NCI-H1105 treated with DMSO at 0.1 percent for 48 hours (cell line): ENCODE measurements at regions not wholly inside any gene's neighbourhood (a gene's known extent, or its start where the extent isn't known, plus 50 kb on each side); places are given as distances from the start of the nearest gene placed in this dataset.

ENCODE experiments used
- DNase-seq: peaks from one replicate; lab custom pipeline; 2025; lab: John Stamatoyannopoulos, UW

GRCh38 chr5:54645882-54646355, 128.4 kb downstream of the SNX18 start:
- no peak for DNase-seq

DNA sequence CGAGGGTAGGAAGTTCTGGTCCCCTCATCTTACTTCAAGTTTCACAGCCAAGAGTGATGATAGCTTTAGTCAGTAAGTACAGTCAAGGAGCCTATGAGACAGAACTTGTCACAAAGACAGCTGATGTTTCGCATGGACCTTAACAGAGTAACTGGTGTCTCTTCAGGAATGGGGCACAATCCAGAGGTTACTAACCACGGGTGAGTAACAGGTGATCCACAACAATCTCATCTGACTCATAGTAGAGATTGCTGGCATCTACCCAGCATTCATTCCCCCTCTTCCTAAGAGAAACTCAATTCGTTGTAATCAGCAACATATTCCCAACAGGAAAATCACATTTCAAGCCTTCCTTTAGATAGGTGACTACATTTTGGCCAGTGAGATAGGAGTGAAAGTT, 126.7 kb downstream of the SNX18 start:
- DNase-seq, result no peak

- DNase-seq, result no peak
Observed at GRCh38 chr5:54643685-54644106, 126.1 kb downstream of the SNX18 start.

DNA sequence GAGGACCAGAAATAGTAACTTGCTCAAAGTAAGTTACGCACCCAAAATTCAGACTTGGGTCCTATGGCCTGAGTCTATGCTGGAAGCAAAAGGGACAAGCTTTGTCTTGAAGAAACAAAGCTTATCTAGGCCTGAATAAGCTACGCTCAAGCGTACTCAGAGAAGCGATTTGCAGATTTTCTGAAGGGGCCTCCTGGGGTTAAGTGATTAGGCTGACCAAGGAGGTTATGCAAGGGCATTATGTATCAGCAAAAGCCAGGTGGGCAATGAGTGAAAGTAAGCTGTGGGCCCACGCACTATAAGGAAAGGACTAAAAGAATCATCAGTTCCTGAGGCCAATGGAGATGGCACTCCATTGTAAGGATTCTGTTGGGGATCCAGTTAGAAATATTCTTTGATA, 122.1 kb downstream of the SNX18 start:
- DNase-seq, result no peak

GRCh38 chr5:54638106-54638505, 120.5 kb downstream of the SNX18 start:
- no peak for DNase-seq

GRCh38 chr5:54637654-54638053, 120.1 kb downstream of the SNX18 start:
- no peak for DNase-seq

DNA sequence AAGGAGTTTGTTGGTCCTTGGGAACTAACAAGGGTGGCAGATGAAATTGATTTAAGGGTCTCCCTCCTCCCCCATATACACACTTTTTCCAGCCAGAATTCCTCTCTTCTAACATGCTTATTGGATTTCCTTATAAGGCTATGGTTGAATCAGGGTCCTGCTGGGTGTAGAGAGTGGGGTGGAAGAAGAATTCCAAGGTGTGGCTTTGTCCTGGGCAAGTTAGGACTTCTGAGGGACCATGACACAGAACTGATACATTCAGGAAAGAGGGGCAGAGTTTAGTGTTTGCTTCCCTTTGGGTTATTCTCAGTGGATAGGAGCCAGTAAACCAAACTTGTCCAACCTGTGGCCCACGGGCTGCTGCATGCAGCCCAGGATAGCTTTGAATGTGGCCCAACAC, 116.5 kb downstream of the SNX18 start:
- DNase-seq, result no peak

DNA sequence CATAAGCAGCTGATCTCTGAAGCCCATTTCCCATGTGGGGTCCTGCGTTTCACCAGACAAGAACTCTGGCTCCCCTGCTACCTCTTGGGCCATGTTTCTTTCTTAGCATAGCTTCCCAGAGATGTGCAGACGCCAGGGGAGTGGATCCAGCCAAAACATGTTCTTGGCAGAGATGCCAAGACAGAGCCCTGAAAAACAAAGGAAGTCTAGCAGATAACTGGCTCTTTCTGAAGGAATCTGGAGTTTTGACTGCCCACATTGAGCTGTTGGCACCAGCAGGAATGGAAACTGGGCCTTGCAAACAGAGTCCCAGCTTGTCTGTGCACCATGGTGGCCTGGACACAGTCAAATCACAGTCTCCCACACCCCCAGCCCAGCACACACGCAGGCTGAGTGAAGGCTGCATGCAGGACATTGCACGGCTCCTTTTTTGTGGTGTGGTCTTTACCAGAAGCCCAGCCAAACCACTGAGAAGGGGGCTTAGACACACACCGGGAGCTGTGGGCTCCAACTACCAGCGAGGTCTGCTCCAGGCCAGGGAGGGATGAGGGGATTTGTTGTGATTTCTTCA, 114.7 kb downstream of the SNX18 start:
- DNase-seq, result no peak

- no peak for DNase-seq
Observed at GRCh38 chr5:54630738-54631359, 113.3 kb downstream of the SNX18 start.

DNA sequence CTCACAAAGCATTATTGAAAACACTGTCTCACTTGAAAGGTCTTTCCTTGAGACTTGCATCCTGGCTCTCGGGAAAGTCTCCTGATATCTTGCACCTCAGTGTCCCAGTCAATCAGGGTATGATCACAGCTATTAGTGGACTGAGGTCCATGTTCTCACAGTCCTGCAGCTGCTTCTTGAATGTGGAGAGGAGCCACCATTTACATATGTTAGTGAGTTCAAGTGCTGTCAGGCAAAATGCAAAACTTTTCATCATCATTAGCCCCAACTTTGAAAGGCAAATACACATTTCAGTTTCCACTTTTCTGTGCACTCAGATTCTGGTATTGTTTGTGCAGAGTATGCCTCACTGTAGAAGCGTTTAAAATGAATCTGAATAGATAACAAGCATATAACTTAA, 111.6 kb downstream of the SNX18 start:
- no peak for DNase-seq

- no peak for DNase-seq
Observed at GRCh38 chr5:54628050-54628449, 110.5 kb downstream of the SNX18 start.

- DNase-seq, result no peak
Observed at GRCh38 chr5:54626407-54626806, 108.8 kb downstream of the SNX18 start.

- no peak for DNase-seq
Observed at GRCh38 chr5:54624805-54625568, 107.4 kb downstream of the SNX18 start.

DNA sequence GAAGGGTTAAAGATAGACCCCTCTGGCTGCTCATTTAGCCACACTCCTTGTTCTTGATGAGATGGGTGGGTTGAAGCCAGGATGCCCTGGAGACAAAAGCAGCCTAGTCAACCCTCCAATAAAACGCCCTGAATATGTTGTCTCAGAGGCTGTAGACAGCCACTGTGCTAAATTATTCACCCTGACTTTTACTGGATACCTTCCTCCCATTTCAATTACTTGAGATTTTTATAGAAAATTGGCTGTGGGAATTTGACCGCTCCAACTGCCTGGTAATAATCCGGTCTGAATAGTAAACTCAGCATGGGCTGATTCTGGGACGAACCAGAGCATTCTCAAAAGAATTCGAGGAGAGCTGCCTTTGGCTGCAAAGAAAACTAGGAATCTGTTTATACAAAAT, 104.2 kb downstream of the SNX18 start:
- DNase-seq, result no peak

- DNase-seq, result no peak
Observed at GRCh38 chr5:54621048-54621447, 103.5 kb downstream of the SNX18 start.

- DNase-seq, result no peak
Observed at GRCh38 chr5:54620141-54620933, 102.8 kb downstream of the SNX18 start.

GRCh38 chr5:54619731-54620130, 102.2 kb downstream of the SNX18 start:
- DNase-seq, result no peak

DNA sequence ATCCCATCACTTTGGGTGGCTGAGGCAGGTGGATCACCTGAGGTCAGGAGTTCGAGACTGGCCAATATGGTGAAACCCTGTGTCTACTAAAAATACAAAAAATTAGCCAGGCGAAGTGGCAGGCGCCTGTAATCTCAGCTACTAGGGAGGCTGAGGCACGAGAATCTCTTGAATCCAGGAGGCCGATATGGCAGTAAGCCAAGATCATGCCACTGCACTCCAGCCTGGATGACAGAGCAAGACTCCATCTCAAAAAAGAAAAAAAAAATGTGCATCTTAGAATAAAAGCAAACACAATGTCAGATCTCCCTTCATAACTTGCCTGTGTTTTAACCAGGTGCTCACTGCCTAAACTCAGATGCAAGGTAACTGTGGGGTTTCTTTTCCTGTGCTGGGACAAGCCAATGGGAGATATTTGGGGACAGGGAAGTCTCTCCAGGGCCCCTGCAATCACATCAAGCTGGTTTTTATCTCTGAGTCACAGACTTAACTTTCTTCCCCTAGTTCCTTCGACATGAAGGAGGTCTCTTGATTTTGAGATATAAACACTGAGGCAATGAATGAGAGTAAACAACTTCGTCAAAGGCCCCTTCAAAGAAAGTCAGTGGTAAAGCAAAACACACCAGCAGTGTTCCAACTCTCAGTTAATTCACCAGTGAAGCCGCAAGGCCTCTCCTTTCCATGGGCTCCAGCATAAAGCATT, 99.1 kb downstream of the SNX18 start:
- DNase-seq, result no peak

DNA sequence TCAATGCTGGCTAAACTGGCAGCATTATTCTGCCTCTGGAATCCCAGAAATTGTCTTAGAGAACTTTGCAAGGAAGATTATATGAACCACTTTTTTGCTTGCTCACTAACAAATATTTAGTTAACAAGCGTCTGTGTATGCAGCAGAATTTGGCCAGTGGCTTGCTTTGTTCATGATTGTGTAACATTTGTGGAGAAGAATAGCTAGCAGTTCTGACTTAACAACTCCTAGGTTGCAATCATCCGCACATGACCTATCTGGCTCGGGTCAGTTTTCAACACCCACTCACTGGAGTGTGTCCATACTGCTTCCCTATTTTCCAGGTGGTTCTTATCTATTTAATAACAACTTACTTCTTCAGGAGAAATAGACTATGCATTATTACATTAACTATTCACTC, 98.5 kb downstream of the SNX18 start:
- no peak for DNase-seq

DNA sequence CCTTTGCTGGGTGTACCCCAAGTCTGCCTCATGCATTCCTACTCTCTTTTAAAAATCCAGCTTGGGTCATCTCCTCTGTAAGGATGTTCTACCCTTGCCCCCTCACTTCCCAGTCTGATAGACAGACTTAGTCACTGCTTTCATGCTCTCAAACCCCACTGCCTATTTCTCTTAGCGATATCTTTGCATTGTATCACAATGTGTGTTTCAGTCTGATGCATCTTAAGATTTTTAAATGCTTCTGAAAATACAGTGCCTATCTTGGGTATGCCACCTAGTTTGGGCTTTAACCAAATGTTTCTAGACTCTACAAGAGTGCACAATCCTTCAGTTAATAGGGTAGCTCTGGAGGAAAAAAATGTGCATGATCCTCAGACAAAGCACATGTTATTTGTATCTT, 97.8 kb downstream of the SNX18 start:
- no peak for DNase-seq

GRCh38 chr5:54612711-54613110, 95.2 kb downstream of the SNX18 start:
- no peak for DNase-seq
